Sigmoid colon (tissue), 4 donors: ENCODE measurements at regions not wholly inside any gene's neighbourhood (a gene's known extent, or its start where the extent isn't known, plus 50 kb on each side); places are given as distances from the start of the nearest gene placed in this dataset.
A peak's percentile ranks its signal among the peaks of the same experiment; 100 is the strongest.

Experiments
- EP300 ChIP-seq, 4 donors: sonication (generic); formaldehyde crosslinking; IDR thresholded peaks; one replicate each; pipeline ENCODE4 v1.6.1; 2017; ENCODE audit warnings: antibody characterized with exemption in 4 of 4
- POLR2A ChIP-seq, 2 donors: fragments of 450-650 bp; IDR thresholded peaks; one replicate each; pipeline ENCODE4 v1.6.1; 2016; ENCODE audit warnings: antibody characterized with exemption in 2 of 2, mild to moderate bottlenecking in 2 of 2, moderate library complexity in 2 of 2
- POLR2AphosphoS5 ChIP-seq, 4 donors: sonication (generic); formaldehyde crosslinking; IDR thresholded peaks; one replicate each; pipeline ENCODE4 v1.6.1; 2017; ENCODE audit warnings: antibody characterized with exemption in 4 of 4
- TF ChIP-seq, protein P1 (sequence below), 4 experiments: fragments of 450-650 bp in 3 of 4; fragments of 200-600 bp in 1 of 4; IDR thresholded peaks; one replicate each; pipeline ENCODE4 v1.5.1; 2016 to 2019; ENCODE audit warnings: antibody characterized with exemption in 4 of 4, mild to moderate bottlenecking in 3 of 4, moderate library complexity in 2 of 4

- TF ChIP-seq EP300 (IDR thresholded peaks at IDR 0.05) = no peak
- TF ChIP-seq, protein P1, sequence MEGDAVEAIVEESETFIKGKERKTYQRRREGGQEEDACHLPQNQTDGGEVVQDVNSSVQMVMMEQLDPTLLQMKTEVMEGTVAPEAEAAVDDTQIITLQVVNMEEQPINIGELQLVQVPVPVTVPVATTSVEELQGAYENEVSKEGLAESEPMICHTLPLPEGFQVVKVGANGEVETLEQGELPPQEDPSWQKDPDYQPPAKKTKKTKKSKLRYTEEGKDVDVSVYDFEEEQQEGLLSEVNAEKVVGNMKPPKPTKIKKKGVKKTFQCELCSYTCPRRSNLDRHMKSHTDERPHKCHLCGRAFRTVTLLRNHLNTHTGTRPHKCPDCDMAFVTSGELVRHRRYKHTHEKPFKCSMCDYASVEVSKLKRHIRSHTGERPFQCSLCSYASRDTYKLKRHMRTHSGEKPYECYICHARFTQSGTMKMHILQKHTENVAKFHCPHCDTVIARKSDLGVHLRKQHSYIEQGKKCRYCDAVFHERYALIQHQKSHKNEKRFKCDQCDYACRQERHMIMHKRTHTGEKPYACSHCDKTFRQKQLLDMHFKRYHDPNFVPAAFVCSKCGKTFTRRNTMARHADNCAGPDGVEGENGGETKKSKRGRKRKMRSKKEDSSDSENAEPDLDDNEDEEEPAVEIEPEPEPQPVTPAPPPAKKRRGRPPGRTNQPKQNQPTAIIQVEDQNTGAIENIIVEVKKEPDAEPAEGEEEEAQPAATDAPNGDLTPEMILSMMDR (IDR thresholded peaks at IDR 0.05) = no peak
- TF ChIP-seq POLR2AphosphoS5 (IDR thresholded peaks at IDR 0.05) = peak in 1 of 4 donors; percentile 7
- TF ChIP-seq POLR2A (IDR thresholded peaks at IDR 0.05) = no peak
Measured at GRCh38 chr3:16741103-16741758, 136.0 kb upstream of the DAZL start.
